ENCODE measurements at regions not wholly inside any gene's neighbourhood (a gene's known extent, or its start where the extent isn't known, plus 50 kb on each side); places are given as distances from the start of the nearest gene placed in this dataset.

- DNase-seq (ENCODE audit: low spot score), result no peak
These were observed 494.1 kb downstream of the TLE1 start for GRCh38 chr9:81195206-81195605.

DNA sequence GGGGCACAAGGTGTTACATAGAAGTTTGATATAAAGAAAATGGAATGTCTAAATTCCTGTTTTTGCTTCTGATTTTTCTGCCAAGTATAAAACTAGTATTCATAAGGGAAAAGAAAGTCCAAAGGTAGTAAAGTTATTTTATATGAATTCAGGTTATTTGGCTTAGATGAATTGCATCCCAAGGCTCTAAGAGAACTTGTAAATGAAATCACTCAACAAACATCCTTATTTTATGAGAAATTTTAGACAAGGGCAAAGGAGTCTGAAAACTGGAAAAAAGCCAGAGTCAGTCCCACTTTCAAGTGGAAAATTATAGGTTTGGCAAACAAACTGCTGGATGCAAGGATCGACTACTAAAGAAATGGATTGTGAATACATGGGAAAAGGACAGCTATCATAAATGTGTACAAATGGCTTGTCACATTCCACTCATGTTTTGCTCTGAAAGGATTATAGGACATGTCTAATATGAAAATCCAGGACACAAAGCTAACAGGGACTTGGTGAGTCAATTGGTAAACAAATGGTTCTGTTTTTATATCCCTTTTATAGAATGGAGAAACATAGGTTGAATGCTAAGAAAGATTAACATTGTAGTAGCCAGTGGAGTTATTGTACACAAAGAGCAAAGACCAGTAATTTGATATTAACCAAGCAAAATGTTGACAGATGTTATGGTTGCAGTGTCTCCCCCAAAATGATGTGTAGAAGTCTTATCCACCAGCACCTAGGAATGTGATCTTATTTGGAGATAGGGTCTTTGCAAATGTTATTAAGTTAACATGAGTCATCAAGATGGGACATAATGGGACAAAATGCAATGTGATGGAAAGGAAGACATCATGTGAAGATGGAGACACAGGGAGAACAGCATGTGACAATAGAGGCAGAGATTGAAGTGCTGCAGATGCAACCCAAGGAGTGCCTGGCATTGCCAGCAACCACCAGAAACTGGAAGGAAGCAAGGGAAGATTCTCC, 495.7 kb downstream of the TLE1 start:
- peak; percentile 63 for DNase-seq (ENCODE audit: low spot score)

DNA sequence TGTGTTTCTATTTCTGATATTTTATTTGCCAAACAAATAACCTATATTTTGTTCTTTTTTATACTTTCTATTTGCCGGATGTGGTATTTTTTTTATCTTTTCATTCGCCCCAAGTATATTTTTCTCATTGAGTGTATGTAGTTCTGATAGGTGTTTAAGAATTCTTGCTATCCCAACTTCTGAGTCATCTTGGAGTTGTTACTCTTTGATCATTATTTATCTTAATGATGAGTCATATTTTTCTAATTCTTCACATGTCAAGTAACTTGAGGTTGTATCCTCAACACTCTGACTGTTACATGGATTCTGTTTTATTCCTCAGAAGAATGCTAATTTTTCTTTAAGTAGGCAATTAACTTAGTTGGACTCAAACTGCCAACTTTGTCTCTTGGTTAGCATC, 498.1 kb downstream of the TLE1 start:
- no peak for DNase-seq (ENCODE audit: low spot score)

DNA sequence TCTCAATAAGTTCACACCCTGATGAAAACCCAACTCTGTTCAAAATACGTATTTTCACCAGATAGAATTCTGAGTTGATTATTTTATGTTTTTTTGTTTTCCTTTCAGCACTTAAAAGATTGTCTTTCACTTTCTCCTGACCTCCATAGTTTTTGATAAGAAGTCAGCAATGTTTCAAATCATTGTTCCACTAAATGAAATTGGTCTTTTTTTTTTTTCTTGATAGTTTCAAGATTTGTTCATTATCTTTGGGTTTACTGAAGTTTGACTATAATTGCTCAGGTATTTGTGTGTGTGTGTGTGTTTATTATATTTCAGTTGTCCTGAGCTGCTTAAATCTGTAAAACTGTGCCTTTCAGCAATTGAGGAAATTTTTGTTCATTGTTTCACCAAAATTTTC, 498.7 kb downstream of the TLE1 start:
- no peak for DNase-seq (ENCODE audit: low spot score)

GRCh38 chr9:81183761-81184160, 505.6 kb downstream of the TLE1 start:
- DNase-seq (ENCODE audit: low spot score), result no peak

- no peak for DNase-seq (ENCODE audit: low spot score)
These were observed 506.9 kb downstream of the TLE1 start for GRCh38 chr9:81182431-81182830.

GRCh38 chr9:81174023-81174422, 515.3 kb downstream of the TLE1 start:
- no peak for DNase-seq (ENCODE audit: low spot score)

GRCh38 chr9:81171689-81172088, 517.7 kb downstream of the TLE1 start:
- DNase-seq (ENCODE audit: low spot score), result no peak

- no peak for DNase-seq (ENCODE audit: low spot score)
These were observed 527.0 kb downstream of the TLE1 start for GRCh38 chr9:81162361-81162760.

DNA sequence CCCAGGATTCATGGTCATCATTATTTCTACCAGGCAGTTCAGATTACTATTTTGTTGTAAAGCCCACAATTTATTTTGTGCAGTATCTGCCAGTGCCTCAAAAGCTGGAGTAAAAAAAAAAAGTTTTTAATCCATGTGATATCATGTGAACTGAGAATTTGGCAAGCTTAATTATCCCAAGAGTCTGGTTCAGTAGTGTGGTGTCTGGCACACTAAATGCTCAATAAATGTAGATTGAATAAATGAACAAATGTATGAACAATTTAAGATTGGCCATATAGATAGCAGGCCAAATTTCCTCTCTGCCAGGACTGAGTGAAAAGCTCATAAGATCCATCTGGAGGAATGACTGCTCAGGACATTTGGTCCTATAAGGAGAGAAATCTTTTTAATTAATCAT, 533.0 kb downstream of the TLE1 start:
- DNase-seq (ENCODE audit: low spot score), result no peak

DNA sequence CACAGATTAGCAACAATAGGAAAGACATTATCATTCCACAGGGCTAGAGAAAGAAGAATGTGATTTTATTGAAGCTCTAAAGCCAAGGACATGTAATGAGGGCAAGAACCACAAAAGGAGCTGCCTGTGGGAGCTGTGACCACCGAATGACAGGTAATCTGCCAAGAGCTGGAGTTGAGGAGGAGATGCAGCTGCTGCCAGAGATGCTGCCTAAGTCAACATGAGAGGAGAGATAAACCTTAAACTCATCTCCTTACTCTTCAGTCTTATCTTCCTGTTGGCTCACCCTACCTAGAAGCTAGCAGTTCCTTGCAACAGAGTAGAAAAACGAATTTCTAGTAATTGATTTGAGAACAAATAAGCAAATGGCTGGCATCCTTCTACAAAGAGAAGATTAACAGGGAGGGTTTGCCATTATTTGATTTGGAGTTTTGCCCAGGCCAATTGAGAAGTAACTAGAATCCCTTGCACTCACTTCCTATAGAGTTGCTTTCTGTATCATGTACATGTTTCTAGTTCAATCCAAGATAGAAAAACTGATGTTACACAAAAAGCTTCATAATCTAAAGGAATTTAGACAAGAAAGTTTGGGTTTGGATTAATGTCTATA, 539.2 kb downstream of the TLE1 start:
- DNase-seq (ENCODE audit: low spot score), result no peak

GRCh38 chr9:81146684-81147337, 542.5 kb downstream of the TLE1 start:
- no peak for DNase-seq (ENCODE audit: low spot score)

- no peak for DNase-seq (ENCODE audit: low spot score)
These were observed 543.1 kb downstream of the TLE1 start for GRCh38 chr9:81146241-81146640.

- no peak for DNase-seq (ENCODE audit: low spot score)
These were observed 543.9 kb downstream of the TLE1 start for GRCh38 chr9:81145331-81145963.

- peak; percentile 29 for DNase-seq (ENCODE audit: low spot score)
These were observed 547.4 kb downstream of the TLE1 start for GRCh38 chr9:81141961-81142360.

DNA sequence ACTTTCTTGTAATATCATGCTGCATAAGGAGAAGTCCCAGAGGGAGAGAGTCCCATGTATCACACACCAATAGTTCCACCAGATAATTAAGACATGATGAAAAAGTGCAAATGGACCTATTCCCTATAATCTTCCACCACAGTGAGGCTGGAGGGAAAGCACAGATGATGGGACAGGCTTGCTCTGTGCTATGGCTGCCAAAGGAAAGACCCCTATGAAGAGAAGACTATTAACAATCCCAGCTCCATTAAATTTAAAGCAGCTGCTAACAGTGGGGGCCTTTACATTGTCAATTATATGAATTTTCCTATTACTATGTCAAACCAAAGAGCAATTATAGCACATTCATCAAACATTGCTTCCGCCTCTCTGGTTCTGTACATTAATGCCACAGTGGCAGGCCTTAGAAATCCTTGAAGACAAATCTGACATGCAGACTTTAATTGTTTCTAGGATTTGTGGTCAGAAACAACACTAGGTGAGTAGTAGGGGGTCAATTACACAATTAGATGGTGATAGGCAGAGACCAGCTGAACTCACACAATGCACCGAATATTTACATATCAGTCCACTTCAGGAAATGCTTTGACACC, 551.3 kb downstream of the TLE1 start:
- no peak for DNase-seq (ENCODE audit: low spot score)

GRCh38 chr9:81132796-81133195, 556.6 kb downstream of the TLE1 start:
- DNase-seq (ENCODE audit: low spot score), result no peak

- no peak for DNase-seq (ENCODE audit: low spot score)
These were observed 557.0 kb downstream of the TLE1 start for GRCh38 chr9:81132318-81132717.

DNA sequence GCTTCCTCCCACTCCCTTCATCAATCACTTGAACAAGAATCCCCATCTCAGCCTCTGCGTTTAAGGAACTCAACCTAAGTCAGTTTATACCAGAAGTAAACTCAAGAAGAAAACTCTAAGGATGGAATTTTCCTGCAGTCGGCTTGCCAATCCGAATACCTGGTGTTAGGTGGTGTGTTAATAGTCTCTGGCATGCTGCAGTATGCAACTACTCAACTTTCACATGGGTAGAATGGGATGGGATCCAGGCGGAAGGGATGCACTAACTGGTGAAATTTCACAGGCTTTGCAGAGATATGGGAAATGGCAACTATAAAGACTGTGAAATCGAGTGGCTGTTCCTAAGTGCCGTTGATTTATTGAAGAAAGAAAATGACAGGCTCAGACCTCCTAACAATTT, 560.6 kb downstream of the TLE1 start:
- DNase-seq (ENCODE audit: low spot score), result no peak

- DNase-seq (ENCODE audit: low spot score), result no peak
These were observed 563.8 kb downstream of the TLE1 start for GRCh38 chr9:81125446-81126092.

- DNase-seq (ENCODE audit: low spot score), result no peak
These were observed 565.8 kb downstream of the TLE1 start for GRCh38 chr9:81123526-81123925.
